HTR-8/SVneo (cell line): ENCODE measurements at regions not wholly inside any gene's neighbourhood (a gene's known extent, or its start where the extent isn't known, plus 50 kb on each side); places are given as distances from the start of the nearest gene placed in this dataset.

Experiments used
- DNase-seq: peaks from one replicate; pipeline ENCODE4 v3.0.0; 2011; ENCODE audit warnings: low spot score, mixed read lengths; ENCODE audit not compliant: insufficient read length
- FAIRE-seq: peaks from 2 replicates; lab custom pipeline; 2011; peaks lifted over from hg19 to GRCh38; lab: Jason Lieb, UNC

DNA sequence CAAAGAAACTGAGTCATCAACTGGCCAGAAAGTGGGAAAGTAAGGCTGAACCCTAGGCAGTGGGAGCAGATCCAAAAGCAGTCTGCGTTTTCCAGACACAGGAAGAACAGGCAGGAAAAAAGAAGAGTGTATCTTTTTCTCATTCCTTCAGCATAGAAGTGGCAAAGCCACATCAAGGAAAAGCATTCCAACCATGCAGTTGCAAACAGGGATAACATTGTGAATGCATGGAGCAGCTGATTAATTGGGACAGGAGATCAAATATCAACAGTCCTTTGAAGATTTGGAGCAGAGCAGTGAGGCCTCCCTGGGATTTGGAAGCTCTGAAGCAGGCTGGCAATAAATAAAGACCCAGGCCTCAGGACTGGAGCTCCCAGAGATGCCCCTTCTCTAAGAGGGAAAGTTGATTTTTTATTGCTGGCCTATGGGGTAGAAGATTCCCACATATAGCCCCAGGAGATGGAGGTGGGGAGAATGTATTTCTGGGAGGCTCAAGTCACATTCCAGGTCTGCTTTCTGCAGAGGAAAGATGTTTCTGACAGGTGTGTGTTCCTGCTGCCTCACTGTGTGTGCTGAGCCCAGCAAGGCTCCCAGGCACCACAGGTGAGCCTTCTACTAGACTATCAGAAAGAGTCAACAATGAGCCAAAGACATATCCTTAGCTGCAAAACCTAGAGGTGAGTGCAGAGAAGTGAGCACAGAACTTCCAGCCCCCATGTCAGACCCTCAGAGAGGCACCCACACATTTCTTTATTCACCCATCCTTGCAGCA lies 222.5 kb downstream of the RAB28 start:
- FAIRE-seq = no peak
- DNase-seq = no peak

DNA sequence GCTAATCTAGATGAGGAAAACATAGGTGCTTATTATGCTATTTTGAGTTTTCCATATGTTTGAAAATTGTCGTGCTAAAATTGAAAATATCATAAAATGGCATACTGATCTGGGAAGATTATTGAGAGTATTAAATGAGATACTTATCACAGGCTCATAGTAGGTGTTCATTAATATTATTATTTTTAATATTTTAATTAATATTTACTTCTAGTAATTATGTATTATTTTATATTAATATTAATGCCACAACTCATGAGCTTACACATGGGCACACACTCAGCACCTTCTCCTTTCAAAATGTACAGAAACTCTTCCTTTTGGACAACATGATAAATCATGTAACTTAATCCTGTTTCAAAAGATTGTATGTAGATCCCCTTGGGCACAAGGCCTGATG lies 223.6 kb downstream of the RAB28 start:
- DNase-seq (no peak), FAIRE-seq (no peak)

DNA sequence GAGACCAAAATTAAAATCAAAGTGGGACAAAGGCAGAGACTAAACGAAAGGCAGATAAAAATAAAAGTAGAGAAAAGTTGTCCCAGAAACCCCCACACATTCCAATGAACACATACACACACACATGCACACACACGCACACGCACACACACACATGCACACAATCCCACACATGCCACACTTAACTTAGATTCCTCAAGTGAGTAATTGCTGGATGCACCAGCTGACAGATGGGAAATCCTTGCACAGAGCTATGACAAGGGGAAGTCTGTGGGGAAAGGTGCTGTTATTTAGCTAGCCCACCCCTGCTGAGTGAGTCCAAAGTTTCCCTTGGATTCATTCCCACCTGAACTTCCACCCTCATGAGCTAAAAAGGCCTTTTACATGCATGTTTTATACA lies 233.9 kb downstream of the RAB28 start:
- DNase-seq (no peak), FAIRE-seq (no peak)

DNA sequence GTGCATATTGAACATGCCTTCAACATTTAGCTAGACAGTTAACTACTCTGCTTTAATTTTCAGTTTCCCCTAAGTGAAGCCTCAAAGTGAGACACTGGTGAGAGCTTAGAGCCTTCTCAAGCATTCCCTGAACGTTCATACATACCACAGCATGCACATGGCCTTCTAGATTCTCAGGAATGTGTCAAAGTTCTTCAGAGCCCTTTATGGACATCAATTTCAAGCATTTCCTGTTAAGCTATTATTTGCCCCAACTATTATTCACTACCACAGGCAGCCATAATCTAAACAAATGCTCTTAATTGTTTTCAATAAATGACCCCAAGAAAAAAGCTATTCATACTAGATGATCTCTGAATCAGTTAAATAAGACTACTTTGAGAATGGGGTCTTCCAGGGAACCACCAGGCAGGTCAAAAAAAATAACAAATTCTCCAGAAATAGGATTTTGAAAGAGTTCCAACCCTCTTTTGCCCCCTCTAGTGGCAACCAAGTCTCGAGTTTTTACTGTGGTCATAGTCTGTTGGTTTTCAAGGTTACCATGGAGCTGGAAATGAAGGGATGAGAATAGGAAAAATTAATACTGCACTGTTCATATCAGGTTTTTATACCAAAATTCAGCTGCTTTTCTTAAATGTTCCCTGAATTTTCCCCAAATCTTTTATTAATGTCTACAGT lies 235.4 kb downstream of the RAB28 start:
- FAIRE-seq (no peak), DNase-seq (no peak)

DNA sequence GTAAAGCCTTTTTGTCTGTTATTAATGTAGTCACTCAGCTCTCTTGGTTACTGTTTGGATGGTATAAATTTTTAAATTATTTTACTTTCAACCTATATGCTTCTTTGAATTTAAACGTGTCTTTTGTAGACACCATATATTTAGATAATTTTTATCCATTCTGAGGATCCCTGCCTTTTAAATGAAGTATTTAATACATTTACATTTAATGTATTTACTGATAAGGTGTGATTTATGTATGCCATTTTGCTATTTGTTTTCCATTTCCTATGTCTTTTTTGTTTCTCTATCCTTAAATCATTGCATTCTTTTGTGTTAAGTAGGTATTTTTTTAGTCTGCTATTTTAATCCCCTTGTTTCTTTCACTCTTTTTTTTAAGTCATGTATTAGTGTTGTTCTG lies 238.0 kb downstream of the RAB28 start:
- FAIRE-seq = no peak
- DNase-seq = no peak

DNA sequence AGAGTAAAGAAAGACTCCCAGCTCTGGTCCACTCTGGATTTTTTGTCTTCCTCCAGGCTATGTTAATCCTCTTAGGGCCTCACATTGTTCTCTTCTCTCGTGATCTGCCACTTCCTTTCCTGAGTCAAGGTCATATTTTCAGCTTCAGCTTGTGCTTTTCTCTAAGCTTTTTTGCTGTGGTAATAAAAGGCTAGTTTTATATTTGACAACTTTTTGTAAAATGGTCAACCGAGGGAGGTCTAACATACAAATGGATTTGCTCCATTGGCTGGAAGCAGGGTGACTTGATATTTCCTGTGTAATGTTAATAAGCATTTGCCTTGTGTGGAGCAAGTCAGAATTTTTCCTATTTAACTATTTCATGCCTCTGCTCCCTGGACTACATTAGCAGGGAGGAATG lies 239.7 kb downstream of the RAB28 start:
- DNase-seq (no peak), FAIRE-seq (no peak)

DNA sequence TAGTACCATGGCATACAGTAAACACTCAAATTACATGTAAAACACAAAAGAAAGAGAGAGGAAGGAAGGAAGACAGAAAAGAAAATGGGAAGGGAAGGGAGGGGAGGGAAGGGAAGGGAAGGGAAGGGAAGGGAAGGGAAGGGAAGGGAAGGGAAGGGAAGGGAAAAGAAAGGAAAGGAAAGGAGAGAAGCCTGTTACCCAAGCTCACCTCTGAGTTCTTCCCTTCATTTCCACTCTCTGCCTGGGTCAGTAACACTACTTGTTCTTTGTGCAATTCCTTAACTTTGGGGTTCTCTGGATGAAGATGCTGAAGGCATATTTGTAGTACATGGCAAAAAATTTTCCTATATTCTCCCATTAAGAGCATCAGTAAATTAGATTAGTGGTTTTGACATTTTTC lies 241.0 kb downstream of the RAB28 start:
- no peak for FAIRE-seq
- no peak for DNase-seq

DNA sequence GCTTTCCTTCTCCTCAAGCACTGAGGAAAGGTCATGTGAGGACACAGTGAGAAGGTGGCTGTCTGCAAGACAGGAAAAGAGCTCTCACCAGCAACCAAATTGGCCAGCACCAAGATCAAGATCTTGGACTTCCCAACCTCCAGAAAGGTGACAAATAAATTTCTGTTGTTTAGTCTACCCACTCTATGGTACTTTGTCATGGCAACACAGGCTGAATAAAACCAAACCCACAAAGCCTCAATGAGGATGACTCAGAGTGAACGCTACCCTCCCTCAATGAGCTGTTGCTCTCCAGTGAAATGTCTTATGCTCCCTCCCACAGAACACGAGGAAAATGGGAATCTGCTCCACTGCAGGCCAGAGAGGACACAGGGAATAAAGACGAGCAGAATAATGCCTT lies 244.1 kb downstream of the RAB28 start:
- FAIRE-seq = no peak
- DNase-seq = no peak

DNA sequence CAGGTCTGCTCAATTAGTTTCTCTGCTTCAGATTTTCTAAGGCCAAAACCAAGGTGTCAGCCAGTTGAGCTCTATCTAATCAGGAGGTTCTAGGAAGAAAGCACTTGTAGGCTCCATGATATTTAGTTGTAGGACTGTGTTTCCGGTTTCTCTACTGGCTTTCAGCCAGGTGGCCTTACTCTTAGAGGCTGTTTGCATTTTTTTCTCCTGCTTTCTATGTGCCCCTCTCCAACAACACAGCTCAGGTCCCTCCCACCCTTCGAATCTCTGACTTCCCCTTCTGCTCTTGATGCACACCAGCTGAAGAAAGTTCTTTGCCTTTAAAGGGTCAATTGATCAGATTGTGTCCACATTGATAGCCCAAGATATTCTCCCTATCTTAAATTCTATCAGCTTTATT lies 245.2 kb downstream of the RAB28 start:
- no peak for DNase-seq
- no peak for FAIRE-seq

DNA sequence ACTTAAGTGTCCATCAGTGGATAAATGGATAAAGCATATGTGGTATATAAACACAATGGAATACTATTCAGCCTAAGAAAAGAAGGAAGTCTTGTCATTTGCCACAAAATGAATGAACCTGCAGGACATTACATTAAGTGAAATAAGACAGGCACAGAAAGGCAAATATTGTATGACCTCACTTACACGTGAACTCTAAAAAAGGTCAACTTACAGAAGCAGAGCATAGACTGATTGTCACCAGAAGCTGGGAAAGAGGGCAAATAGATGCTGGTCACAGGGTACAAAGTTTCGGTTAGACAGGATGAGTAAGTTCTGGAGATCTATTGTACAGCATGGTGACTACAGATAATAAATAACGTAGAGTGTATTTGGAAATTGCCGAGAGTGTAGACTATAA lies 247.7 kb downstream of the RAB28 start:
- FAIRE-seq = no peak
- no peak for DNase-seq

DNA sequence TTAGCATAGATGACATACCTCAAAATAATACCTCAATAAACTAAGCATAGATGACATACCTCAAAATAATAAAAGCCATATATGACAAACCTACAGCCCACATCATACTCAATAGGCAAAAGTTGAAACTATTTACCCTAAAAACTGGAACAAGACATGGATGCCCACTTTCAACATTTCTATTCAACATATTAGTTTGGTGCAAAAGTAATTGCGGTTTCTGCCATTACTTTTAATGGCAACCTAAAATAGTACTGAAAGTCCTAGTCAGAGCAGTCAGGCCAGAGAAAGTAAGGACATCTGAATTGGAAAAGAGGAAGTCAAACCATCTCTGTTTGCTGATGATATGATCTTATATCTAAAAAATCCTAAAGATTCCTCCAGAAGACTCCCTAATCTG lies 250.4 kb downstream of the RAB28 start:
- no peak for DNase-seq
- FAIRE-seq = no peak

DNA sequence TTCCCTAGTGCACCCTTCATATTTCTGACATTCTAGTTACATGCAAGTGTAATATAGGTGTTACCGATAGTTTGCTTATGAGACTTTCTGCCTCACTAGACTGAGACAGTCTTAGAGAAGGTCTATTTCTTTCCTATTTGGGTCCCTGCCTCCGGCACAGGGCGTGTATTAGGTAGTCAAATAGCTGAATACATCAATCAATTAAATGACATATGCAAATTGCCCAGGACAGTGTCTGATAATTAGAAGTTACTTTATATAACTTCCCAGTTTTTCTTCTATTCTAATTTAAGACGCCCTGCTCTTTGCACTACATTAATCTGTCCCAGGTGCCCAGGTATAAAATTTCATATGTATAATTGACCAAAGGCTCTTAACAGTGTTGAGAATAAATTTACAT lies 264.2 kb downstream of the RAB28 start:
- FAIRE-seq (no peak), DNase-seq (no peak)

DNA sequence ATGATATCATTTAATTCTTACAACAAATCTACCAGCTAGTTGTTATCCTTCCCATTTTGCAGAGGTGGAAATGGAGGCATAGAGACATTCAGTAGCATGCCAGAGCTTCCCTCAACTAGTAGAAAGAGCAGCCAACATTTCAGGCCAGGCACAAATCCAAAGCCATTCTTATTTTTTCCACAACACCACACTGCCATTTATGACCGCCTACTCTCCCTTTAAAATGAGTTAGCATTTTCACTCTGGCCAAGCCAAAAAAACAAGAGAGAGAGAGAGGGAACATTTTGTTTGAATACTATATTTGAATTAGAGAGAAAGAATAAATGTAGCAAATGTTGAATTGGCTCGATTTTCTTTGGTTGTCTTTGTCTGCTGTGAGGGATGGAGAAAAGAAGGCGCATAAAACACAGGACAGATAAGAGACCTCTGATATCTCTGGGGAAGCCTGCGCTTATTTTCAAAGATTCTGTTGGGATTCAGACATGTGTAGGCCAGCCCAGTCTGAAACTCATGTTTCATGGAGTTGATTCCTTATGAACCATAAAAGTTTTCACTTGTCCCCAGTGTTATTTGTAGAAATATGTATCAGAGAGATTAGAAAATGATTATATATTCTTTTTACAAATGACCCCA lies 265.7 kb downstream of the RAB28 start:
- DNase-seq = no peak
- no peak for FAIRE-seq

DNA sequence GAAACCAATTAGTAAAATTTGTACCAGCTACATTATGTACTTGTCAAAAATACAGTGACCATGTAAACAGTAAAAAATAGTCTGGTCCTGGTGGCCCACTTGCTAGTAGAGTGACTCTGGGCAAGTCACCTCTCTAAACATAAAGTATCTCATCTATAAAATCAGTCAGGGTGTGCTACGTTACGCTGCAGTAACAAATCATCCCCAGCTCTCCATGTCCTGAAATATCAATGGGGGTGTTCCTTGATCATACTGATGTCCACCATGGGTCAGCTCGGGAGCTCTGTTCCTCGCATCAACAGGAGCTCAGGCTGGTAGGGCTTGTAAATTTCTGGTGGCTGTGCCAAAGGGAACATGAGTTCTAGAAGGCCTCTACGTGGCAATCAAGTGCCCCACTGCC lies 268.6 kb downstream of the RAB28 start:
- FAIRE-seq (no peak), DNase-seq (no peak)

DNA sequence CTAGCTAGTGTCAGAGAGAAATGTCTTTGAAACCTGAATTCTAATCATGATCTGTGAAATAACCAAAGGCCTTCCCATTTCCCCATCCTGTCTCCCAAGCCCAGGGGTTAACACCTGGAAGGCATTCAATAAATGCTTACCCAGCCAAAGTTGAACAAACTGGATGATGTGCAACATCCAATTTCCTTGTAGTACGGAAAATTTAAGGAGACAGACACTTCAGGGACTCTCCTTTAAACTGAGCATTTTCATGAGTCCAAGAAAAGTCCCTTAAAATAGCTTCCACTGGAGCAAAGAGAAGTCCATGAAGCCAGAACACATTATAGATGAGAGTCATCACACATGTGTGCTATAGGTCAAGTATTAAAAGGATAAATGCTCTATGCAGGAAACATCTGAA lies 271.2 kb downstream of the RAB28 start:
- DNase-seq (no peak), FAIRE-seq (no peak)

DNA sequence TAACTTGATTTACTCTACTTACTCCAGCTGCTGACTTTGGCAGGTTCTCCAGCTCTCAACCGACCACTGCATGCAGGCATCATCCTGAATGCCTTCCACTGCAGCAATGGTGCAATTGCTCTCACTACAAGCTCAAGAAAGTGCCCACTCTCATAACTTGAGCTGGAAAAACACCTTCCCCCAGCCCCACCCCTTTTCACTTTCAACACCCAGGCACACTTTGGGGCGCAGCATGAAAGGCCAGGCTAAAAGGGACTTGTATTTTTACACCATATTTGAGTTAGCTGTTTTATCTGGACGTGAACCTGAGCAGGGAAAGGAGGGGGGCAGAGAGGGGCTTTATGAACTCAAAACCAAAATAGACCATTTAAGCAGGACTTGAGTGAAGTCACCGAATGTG lies 274.5 kb downstream of the RAB28 start:
- FAIRE-seq (no peak), DNase-seq (no peak)

DNA sequence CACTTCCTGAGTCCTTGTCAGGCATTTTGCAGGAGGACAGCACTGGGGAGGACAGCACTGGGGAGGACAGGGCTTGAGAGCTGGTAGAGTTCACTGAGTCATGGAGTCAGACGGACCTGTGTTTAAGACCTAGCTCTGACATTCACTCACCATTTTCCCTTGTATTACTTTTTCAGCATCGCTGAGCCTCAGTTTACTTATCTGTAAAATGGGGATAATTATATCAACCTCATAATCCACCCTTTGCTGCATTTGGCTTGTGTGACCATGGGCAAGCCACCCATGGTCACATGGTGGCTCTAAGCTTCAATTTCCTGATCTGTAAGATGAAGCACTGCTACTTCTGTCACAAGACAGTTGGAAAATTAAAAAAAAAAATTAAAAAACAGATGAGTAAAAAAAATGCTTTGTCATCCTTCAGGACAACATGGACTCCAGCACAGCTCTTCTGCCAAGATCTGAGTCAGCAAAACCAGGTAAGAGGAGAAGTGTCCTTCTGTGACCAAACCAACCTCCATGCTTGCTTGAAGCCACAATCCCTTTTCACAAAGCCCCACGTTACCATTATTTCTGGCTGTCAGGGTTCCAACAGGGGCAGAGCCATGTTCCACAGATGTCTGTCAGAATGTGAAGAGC lies 275.5 kb downstream of the RAB28 start:
- DNase-seq (no peak), FAIRE-seq (no peak)

DNA sequence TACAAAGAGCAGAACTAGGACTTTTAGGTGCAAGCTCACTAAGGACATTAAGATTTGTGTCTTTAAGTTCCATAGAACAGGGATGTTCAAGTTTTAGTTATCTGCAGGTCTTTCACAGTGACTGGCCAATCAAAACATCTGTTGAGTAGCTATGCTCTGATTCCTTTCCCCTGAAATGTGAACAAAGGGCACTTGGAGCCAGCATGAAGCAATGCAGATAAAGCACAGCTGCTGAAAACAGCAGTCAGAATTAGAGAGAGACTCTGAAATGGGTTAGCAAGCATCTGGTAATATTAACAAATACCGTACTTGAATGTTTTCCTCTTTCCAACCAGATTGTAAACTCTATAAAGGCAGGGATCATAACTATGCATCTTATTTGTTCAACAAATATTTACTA lies 276.9 kb downstream of the RAB28 start:
- FAIRE-seq (no peak), DNase-seq (no peak)

DNA sequence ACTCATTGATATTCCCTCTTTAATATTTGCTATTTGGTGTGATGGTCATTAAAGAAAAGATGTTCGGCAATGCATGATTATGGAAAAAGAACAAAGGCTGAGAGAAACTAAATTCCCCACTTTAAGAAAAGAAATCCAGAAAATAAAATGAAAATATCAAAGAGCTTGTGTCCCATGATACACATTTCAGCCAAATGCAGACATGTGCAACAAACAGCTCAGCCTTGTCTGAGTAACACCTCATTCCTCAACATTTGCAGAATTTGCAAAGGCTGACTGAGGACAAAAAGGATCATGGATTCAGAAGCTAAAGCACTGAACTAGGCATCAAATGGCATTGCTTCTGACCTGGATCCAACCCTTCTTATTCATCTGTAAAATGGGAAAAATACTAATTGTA lies 281.0 kb downstream of the RAB28 start:
- FAIRE-seq (no peak), DNase-seq (no peak)

DNA sequence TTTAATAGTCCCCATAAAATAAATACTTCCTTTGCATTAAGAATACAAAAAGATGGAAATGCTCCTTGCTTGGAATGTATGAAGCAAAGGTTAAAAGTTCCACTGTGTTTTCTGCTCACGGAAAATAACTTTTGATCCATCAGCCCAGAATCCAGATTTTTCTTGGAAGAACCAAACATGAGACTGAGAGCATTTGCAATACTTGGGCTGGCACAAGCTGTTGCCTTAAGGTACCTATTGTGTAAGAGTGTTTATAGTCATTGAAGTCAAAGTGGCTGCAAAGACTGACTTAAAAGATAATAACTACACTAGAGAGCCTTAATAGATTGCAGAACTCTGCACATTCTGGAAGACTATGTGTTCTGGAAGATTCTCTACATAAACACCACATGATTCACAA lies 281.4 kb downstream of the RAB28 start:
- no peak for DNase-seq

DNA sequence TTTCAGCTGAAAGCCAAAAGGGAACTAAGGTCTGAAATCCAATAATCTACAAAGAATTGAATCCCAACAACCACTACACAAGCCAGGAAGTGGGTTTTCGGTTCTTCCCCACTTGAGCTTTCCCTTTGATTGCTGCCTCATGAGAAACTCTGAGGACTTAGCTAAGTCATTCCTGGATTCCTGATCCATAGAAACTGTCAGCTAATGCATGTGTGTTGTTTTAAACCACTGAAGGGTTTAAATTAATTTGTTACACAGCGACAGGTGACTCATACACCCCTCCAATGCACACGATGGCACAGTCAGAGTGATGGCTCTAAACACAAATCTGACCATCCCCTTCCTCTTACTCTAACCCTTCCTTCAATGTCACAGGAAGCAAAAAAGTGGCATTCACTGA lies 282.9 kb downstream of the RAB28 start:
- DNase-seq (no peak), FAIRE-seq (no peak)

More for the DNA sequence above, 281.4 kb downstream of the RAB28 start:
- no peak for FAIRE-seq
